Fibroblast of skin of left quadriceps (primary cell): ENCODE measurements at regions not wholly inside any gene's neighbourhood (a gene's known extent, or its start where the extent isn't known, plus 50 kb on each side); places are given as distances from the start of the nearest gene placed in this dataset.

Experiments used
- DNase-seq, 2 experiments: peaks; one replicate each; pipeline ENCODE4 v3.0.0-alpha.2; 2013; ENCODE audit warnings: low read depth in 2 of 2

- DNase-seq = no peak
Measured at GRCh38 chr9:95670122-95670521, 153.4 kb upstream of the PTCH1 start.

DNA sequence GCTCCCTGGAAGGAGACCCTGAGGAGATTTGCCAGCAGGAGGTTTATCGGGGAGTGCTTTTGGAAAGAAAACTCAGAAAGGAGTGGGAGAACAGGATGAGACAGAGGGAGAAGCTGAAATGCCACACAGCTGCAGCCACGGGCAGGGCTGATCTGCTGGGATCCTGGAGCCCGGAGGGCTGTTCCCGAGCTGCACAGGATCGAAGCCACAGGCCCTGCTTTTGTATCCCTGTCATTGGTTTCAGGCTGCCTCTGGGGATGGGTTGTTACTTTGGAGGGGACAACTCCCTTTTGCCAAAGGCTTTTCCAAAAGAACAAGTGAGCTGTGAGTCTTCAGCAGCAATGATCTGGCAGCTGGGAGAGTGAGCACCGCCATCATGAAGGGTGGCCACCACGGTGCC is 152.5 kb upstream of the PTCH1 start:
- DNase-seq = no peak

DNA sequence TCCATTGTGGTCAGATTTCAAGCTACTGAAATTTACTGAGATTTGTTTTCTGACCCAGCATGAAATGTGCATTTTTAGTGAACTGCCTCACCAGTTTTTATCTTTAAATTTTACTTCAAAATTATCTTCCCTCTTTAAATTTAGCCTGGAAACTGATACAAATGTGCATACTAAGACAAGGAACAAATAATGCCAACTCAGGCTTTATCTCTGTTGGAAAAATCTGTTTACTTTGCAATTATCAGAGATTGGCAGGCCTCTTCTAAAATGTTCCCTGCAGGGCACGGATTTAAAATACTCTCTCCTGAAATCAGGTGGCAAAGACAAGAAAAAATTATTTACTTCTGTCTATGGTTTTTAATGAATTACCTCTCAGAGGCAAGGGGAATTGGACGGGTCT is 151.0 kb upstream of the PTCH1 start:
- DNase-seq = no peak

DNA sequence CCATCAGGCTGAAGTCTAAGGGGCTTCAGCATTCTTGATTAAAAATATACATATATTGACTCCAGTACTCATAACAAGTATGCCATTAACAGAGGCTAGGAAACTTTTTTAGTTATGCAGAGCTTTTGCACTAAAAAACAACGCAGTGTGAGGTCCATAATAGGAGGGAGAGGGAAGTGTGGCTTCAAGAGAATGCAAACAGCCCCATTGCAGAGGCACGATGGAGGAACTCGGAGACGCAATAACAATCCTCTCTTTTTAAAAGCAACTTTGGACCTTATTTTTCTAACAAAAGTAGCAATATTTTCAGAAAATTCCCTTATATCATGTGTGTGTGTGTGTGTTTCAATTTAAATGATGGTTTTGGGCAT is 150.0 kb upstream of the PTCH1 start:
- no peak for DNase-seq

GRCh38 chr9:95666096-95666784 is 149.5 kb upstream of the PTCH1 start:
- DNase-seq = no peak

- DNase-seq = no peak
Measured at GRCh38 chr9:95653246-95653645, 136.5 kb upstream of the PTCH1 start.

DNA sequence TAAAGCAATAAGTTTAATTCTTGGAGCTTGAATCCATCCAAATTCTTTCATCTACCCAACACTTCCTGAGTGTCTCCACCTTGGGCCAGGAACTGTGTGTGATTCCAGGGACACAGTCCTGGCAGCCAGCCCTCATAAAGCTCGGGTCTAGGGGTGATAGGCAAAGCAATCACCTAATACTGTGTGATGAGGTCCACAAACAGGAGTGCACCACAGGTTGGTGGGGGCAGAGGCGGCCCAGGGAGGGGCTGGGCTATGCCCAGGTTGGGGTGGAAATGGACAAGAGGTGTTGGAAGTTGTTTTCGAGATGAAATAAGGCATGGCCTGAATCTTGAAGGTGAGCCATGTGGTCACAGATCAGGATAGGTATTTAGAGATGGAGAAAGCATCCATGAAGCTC is 133.9 kb upstream of the PTCH1 start:
- no peak for DNase-seq

- DNase-seq = no peak
Measured at GRCh38 chr9:95649801-95650213, 133.0 kb upstream of the PTCH1 start.

GRCh38 chr9:95648225-95648624 is 131.5 kb upstream of the PTCH1 start:
- no peak for DNase-seq

DNA sequence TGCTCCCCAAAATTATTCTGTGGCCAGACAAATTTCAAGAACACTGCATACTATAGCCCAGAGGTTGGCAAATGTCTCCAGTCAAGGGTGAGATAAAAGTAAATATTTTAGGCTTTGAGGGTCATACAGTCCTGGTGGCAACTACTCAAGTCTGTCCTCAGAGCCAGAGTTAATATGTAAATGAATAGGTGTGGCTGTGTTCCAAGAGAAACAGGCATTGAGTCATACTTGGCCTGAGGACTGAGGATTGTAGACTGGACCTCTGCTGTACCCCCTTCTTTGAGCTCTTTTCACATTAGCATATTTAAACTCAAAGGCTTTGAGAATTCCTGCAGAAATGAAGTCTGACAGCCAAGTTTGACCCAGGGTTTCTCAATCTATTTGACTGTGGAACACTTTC is 129.2 kb upstream of the PTCH1 start:
- no peak for DNase-seq

- no peak for DNase-seq
Measured at GRCh38 chr9:95645579-95645978, 128.8 kb upstream of the PTCH1 start.

GRCh38 chr9:95644377-95644776 is 127.6 kb upstream of the PTCH1 start:
- DNase-seq = no peak

DNA sequence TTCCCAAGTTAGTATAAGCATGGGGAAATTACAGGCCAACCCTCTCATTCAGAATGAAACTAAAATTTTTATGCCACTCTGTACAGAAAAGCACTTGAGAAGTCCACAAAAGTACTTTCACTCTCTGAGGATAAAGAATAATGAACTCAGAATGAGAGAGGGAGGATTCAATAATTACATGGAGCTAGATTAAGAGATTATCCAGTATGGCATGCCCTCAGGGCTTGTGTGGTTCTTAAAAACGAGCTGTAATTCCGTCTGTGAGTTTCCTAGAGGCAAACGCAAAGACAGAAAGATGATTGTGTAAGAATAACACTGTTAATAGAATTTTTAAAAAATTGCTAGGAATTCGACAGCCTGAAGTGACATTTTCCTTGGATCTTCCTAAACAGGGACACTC is 126.8 kb upstream of the PTCH1 start:
- DNase-seq = no peak

DNA sequence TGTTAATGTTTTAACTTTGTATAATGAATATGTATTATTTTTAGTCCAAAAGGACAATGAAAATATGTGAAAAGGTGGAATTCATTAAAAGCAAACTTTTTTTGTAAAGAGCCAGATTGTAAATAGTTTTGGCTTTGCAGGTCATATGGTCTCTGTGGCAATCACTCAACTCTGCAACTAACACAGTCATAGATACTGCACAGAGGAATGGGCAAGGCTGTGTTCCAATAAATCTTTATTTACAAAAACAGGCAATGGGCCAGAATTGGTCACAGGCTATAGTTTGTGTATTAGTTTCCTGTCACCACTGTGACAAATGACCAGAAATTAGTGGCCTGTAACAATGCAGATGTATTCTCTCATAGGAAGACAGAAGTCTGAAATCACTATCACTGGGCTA is 125.4 kb upstream of the PTCH1 start:
- no peak for DNase-seq

GRCh38 chr9:95641586-95641985 is 124.8 kb upstream of the PTCH1 start:
- no peak for DNase-seq

DNA sequence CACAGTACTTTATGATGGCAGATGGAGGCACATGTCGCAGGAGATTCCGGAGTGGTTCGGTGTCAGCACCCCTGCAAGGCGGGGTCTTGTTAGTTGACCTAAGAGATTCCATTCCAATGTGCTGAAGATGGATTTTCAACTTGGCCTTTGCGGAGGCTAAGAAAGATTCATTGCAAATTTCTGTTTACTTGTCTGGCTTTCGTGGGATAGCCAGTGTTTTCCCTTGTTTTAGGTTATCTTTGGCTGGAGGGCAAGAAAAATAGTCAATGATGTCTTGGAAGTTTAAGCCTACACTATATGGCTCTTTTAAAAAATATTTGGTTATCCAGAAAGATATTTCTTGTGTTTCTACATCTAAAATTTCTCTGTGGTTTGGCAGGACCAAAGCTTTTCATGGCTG is 123.6 kb upstream of the PTCH1 start:
- DNase-seq = no peak

DNA sequence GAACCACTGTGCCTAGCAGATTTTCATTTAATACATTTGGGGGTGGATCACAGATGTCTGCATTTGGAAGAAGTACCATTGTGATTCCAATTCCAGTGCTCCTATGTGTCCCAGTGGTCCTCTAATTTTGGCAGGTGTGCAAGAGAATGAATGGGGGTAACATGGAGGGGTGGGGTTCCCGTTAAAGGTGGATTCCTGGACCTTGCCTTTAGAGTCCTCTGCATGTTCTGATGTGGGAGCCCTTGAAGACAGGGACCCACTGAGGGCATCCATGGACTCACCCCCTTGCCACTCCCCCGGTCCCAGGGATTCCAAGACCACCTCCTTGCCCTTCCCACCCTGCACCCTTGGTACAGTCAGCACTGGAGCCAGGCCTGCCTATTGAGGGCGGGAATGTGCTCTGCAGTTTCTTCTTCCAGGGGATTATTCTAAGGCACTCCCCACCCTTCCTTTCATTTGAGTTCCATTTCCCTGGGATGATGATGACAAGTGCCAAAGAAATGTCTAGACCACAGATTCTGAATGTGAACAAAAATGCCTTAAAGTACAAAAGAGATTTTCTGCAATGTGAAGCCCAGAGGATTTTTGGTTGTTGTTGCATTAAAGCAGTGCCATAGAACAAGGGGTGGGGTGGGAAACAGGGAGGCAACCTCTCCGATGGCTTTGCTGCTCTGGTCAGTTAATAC is 119.4 kb upstream of the PTCH1 start:
- no peak for DNase-seq

DNA sequence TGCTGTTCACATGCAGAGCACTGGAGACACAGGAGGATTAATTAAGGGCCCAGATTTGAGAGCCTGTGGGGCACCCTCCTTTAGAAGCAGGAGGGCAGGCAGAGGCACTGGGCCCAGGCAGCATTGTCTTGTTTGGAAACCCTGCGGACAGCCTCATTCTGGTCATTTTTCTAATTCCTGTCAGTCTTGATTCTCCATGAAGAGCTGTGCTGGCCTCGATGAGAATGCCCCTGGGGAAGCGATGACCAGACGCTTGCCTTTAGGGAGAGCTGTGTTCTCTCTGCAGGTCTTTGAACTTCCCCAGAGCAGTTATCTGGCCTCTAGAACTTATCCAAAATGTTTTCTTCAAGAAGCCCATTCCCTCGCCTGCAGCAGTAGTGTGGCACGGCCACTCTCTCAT is 117.8 kb upstream of the PTCH1 start:
- DNase-seq = no peak

- no peak for DNase-seq
Measured at GRCh38 chr9:95634114-95634513, 117.3 kb upstream of the PTCH1 start.

- DNase-seq = no peak
Measured at GRCh38 chr9:95629585-95629984, 112.8 kb upstream of the PTCH1 start.

GRCh38 chr9:95627802-95628201 is 111.0 kb upstream of the PTCH1 start:
- no peak for DNase-seq

DNA sequence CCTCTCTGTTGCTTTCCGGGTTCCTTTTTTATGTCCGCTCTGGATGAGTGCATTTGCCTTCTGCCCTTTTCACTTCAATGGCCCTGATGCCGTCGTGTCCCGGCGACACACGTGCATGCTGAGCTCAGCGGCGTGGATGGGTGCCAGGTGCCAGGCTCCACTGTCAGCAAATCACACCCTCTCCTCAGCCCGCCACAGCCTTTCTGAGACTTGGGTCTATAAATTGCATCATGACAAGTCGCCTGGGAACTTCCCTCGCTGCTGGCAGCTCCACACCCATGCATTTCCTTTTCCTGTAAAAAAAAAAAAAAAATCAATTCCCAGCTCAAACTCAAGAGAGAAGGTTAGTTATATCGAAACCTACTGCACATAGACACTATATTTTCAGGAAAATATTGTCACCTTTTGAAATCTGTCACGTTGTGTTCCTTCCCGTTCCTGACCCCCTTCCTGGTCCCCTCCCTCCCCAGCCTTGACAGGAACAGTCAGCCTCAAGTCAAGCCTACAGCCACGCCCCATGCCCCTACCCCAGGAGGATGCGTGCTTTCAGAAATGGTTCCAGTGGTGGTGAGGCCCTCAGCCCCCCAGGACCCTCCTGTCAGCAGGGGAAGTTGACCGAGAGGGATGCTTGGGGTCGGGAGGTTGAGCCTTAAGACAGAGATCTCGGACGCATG is 110.3 kb upstream of the PTCH1 start:
- no peak for DNase-seq

GRCh38 chr9:95626341-95626740 is 109.6 kb upstream of the PTCH1 start:
- no peak for DNase-seq
